HG03571 (cell line): ENCODE measurements at regions not wholly inside any gene's neighbourhood (a gene's known extent, or its start where the extent isn't known, plus 50 kb on each side); places are given as distances from the start of the nearest gene placed in this dataset.
A peak's percentile ranks its signal among the peaks of the same experiment; 100 is the strongest.

ENCODE experiments used
- ATAC-seq: cut with Tn5 transposase; IDR thresholded peaks from one replicate; pipeline ENCODE4 v1.9.1; 2021; ENCODE audit not compliant: unreplicated experiment

DNA sequence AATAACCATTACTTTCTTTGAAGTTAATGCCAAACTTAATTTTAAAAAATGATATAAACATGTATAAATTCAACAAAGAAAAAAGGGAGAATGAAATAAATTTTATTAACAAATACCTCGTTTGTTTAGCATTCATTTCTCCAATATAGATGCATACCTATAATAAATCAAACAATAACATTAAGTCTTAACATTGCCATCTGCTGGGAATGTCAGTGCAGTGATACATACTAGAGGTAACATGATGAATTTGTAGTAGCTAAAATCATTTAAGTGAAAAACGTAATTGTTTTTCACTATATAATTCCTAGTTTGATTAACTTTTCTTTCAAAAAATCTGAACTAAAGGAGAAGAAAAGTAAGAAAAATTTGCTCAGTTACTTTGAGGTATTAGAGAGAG lies 340.2 kb upstream of the CBLB start:
- ATAC-seq, result no peak

DNA sequence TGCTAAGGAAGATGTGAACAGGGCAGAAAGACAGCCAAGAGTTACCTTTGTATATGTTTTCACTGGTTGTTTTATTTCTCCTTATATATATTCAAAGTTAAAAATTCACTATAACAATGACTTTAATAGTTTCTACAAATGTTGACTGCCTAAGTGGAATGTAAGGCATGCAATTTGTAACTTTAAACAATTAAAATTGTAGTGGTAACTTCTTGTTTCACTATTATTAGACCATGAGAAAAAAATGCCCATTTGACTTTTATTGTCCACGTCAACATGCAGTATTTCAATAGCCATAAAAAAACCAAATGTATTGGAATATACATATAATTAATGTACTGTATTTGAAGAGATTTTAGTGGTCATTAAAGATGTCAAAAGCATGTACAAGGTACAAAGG lies 340.7 kb upstream of the CBLB start:
- no peak for ATAC-seq

- no peak for ATAC-seq
Measured at GRCh38 chr3:106210923-106211322, 342.1 kb upstream of the CBLB start.

- no peak for ATAC-seq
Measured at GRCh38 chr3:106212665-106213222, 343.9 kb upstream of the CBLB start.

- no peak for ATAC-seq
Measured at GRCh38 chr3:106213954-106214353, 345.1 kb upstream of the CBLB start.

- ATAC-seq, result no peak
Measured at GRCh38 chr3:106214641-106215040, 345.8 kb upstream of the CBLB start.

GRCh38 chr3:106215047-106215446 lies 346.2 kb upstream of the CBLB start:
- ATAC-seq, result no peak

DNA sequence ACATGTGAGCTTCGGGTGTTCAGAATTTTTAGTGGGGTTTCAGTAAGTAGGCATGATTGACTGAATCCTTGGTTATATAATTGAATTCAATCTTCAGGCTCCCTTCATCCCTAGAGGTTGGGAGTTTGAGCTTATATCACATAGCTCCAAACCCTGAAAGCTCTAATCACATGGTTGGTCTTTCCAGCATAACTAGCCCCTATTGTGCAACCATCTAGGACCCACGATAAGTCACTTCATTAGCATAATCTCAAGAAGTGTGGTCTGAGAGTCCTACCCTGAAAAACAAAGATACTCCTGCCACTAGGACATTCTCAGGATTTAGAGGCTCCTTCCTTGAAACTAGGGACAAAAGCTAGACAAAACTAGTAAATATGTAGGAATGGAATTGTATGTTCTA lies 348.9 kb upstream of the CBLB start:
- no peak for ATAC-seq

DNA sequence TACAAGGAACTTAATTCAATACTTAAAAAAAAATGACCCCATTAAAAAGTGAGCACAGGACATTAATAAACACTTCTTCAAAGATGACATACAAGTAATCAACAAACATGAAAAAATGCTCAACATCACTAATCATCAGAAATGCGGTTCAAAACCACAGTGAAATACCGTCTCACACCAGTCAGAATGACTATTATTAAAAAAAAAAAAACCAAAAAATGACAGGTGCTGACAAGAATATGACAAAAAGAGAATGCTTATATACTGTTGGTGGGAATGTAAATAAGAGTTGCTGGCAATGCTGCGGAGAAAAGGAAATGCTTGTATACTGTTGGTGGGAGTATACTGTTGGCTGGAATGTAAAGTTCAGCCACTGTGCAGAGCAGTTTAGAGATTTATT lies 358.3 kb upstream of the CBLB start:
- ATAC-seq, result no peak

DNA sequence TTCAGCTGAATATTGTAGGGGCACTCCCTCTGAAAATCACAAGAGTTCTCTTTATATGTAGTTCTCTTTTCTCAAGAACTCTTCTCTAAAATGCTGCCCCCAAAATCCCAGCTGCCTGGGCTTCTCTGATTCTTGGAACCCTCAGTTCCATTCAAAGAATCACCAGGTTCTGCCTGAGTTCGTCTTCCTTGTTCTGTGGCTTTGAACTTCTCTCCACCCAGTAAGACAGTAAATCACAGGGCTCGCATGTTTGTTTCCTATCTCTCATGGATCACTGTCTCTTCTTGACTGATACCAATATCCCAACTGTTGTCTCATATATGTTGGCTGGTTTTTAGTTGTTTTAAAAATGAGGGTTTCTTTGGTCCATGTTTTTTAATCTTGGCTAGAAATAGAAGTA lies 359.5 kb upstream of the CBLB start:
- ATAC-seq, result no peak

DNA sequence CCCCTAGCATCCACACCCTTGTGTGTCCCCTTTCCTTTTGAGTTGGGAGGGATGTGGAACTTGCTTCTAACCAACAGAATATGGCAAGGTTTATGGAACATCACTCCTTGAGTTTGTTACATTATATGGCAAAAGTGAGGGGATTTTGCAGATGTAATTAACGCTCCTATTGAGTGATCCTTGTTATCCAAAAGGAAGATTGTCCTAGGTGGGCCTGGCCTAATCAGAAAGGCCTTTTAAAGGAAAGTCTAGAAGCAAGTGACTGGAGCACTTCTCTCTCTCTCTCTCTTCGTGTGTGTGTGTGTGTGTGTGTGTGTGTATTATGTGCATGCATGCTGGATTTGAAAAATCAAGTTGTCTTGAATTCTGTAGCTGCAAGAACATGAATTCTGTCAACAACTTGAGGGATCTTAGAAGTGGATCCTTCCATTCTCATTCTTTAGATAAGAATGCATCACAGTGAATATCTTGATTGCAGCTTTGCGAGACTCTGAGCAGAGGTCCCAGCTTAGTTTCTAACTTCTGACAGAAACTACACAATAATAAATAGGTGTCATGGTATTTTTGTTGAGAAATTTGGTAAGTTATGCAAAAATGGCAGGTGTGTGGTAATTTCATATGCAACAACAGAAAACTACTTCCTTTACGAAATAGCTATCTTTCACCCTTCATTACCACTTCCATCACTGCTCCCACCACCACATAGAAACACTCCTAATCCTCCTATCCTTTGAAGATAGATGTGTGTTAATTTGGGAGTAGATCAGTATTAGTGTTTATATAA lies 360.9 kb upstream of the CBLB start:
- no peak for ATAC-seq

- ATAC-seq, result no peak
Measured at GRCh38 chr3:106231086-106231485, 362.3 kb upstream of the CBLB start.

GRCh38 chr3:106232956-106233355 lies 364.1 kb upstream of the CBLB start:
- ATAC-seq, result no peak

- ATAC-seq, result no peak
Measured at GRCh38 chr3:106239195-106239697, 370.4 kb upstream of the CBLB start.

DNA sequence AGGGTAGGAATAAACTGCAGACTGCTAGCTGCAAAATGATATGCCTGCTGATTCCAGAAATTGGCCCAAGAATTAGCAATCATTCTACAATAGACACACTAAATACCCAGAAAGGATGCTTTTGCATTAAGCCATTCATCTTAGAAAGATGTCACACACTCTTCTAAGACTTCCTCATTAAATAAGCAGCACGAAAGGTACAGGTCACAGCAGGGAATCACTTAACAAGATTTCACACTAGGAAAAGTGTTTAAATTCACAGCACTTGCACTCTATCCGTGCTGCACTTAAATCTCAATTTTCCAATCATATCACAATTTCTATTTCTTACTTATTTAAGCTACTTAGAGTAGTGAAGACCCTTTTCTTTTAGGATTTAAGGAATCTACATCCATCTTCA lies 372.8 kb upstream of the CBLB start:
- no peak for ATAC-seq

- ATAC-seq, result no peak
Measured at GRCh38 chr3:106242781-106243180, 374.0 kb upstream of the CBLB start.

- no peak for ATAC-seq
Measured at GRCh38 chr3:106245400-106245799, 376.6 kb upstream of the CBLB start.

- peak; percentile 57 for ATAC-seq
Measured at GRCh38 chr3:106247902-106248684, 379.3 kb upstream of the CBLB start.

DNA sequence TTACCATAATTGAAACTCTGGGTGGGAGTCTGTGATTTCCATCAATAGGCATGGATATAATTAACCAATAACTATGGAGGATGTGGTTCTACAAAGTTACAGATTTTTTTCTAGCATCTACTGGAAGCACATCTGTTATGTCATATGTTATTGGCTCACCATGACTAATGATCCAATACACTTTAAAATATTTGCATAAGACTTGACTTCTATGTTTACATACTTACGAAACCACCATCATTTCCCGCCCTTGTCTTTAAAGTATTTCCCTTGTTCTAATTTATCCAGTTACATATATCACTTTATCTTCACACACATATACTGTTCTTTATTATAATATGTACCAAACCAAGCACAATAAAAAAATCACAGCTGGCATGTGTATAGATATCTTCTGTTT lies 380.3 kb upstream of the CBLB start:
- no peak for ATAC-seq

- ATAC-seq, result no peak
Measured at GRCh38 chr3:106249981-106250380, 381.2 kb upstream of the CBLB start.

DNA sequence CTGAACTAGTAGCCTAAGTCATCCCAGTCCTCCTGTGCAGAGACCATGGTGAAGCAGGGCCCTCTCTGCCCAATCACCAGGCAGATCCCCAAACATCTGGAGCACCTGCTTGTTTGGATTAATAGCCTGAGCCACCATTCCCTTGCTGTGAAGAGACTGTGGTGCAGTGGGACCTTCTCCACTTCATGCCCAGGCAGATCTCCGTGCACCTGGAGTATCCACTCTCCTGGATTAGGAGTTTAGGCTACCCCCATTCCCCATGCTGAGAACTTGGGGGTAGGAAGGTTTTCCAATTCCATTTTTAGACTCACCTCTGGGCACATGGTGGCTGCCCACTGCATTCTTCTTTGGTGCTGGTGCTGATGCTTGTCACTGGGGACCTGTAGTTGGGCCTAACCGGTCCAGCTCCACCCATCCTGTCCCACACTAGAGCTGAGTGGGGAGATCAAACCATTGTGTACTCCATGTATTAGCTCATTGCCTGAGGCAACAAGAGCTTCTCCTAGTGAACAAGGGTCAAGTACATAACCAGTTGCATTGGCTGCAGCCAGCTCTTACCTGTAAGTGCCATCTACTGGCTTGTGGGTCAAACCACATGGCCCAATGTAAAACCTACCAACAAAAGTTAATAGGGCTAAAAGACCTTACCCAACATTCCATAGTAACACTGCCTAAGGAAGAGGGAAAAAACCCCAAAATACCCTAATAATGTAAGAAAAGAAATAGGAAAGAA lies 382.5 kb upstream of the CBLB start:
- no peak for ATAC-seq
